Thoracic aorta (tissue), 2 donors: ENCODE measurements at regions not wholly inside any gene's neighbourhood (a gene's known extent, or its start where the extent isn't known, plus 50 kb on each side); places are given as distances from the start of the nearest gene placed in this dataset.
"Not testable (repeated sequence)": the region's sequence is repeated elsewhere in the genome, so short reads cannot be mapped to it uniquely, and the experiment has no call there.

Source experiments
- ATAC-seq: fragments of 150-250 bp; one replicate; pipeline ENCODE4 v1.8.0; 2017; ENCODE audit warnings: low read depth; ENCODE audit not compliant: insufficient number of reproducible peaks, low FRiP score
- DNase-seq: peaks from one replicate; pipeline ENCODE4 v3.0.0-alpha.2; 2020; ENCODE audit warnings: low spot score
- H3K27ac ChIP-seq, 2 donors: fragments of 200-600 bp; sonication (generic); 1 replicate in 1 of 2; 2 replicates in 1 of 2; pipeline ENCODE4 v1.5.1; 2016; ENCODE audit warnings: mild to moderate bottlenecking in 2 of 2, moderate library complexity in 2 of 2
- H3K27me3 ChIP-seq: fragments of 200-600 bp; sonication (generic); replicated peaks from 2 replicates; pipeline ENCODE4 v1.6.0; 2016; ENCODE audit warnings: mild to moderate bottlenecking; ENCODE audit not compliant: insufficient read depth
- H3K36me3 ChIP-seq: fragments of 200-600 bp; sonication (generic); one replicate; pipeline ENCODE4 v1.5.1; 2016
- H3K4me1 ChIP-seq, 2 donors: fragments of 200-600 bp; sonication (generic); 1 replicate in 1 of 2; 2 replicates in 1 of 2; pipeline versions ENCODE4 v1.5.1 to v1.6.0; 2016; ENCODE audit warnings: low read depth in 2 of 2, mild to moderate bottlenecking in 1 of 2; ENCODE audit not compliant: control insufficient read depth in 1 of 2
- H3K4me3 ChIP-seq: fragments of 200-600 bp; sonication (generic); 2 replicates; pipeline ENCODE4 v1.5.1; 2016; ENCODE audit warnings: mild to moderate bottlenecking
- H3K9me3 ChIP-seq: fragments of 200-600 bp; sonication (generic); 2 replicates; pipeline ENCODE4 v1.5.1; 2016

DNA sequence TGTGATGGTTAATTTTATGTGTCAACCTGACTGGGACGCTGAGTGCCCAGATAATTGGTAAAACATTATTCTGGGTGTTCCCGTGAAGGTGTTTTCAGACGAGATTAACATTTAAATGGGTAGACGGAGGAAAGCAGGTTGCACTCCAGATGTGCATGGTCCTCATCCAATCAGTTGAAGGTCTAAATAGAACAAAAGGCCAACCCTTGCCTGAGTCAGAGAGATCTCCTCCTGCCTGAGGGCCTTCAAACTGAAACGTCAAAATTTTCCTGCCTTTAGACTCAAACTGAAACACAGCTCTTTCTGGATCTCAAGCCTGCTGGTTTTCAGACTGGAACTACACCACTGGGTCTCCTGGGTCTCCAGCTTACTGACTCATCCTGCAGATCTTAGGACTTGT, 73.5 kb downstream of the NPIPA8 start:
- not testable (repeated sequence) for DNase-seq, H3K36me3 ChIP-seq, H3K4me1 ChIP-seq, H3K4me3 ChIP-seq, H3K9me3 ChIP-seq, ATAC-seq, H3K27me3 ChIP-seq, H3K27ac ChIP-seq

GRCh38 chr16:18261848-18262247, 74.7 kb downstream of the NPIPA8 start:
- not testable (repeated sequence) for H3K36me3 ChIP-seq, H3K27ac ChIP-seq, H3K27me3 ChIP-seq, H3K4me1 ChIP-seq, H3K4me3 ChIP-seq, H3K9me3 ChIP-seq, DNase-seq, ATAC-seq

- H3K9me3 ChIP-seq, DNase-seq, H3K4me1 ChIP-seq, H3K36me3 ChIP-seq, H3K27ac ChIP-seq, H3K4me3 ChIP-seq, ATAC-seq, H3K27me3 ChIP-seq: not testable (repeated sequence)
These were observed 76.9 kb downstream of the NPIPA8 start for GRCh38 chr16:18259496-18260176.

- not testable (repeated sequence) for DNase-seq, H3K27ac ChIP-seq, H3K4me1 ChIP-seq, H3K36me3 ChIP-seq, H3K4me3 ChIP-seq, H3K27me3 ChIP-seq, ATAC-seq, H3K9me3 ChIP-seq
These were observed 83.6 kb downstream of the NPIPA8 start for GRCh38 chr16:18252943-18253342.

DNA sequence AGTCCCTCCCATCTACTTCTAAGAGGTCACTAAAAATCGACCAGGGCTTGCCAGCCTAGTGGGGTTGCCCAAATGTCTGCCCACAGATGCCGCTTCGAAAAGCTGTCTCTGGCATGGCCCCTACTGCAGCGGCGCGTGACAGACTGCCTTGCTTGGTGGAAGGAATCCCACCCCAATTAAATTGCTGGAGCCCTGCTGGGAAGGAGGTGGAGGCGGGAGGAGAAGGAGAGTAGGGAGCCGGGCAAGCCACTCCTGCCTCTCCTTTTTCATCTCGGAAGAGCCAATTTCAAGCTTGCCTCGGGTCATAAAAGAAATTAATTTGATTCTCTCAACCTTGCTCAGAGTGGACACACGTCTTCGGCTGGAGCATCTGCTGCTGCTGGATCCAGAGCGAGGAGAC, 106.0 kb downstream of the NPIPA8 start:
- DNase-seq, ATAC-seq, H3K27me3 ChIP-seq, H3K36me3 ChIP-seq, H3K27ac ChIP-seq, H3K4me1 ChIP-seq, H3K9me3 ChIP-seq, H3K4me3 ChIP-seq: not testable (repeated sequence)

DNA sequence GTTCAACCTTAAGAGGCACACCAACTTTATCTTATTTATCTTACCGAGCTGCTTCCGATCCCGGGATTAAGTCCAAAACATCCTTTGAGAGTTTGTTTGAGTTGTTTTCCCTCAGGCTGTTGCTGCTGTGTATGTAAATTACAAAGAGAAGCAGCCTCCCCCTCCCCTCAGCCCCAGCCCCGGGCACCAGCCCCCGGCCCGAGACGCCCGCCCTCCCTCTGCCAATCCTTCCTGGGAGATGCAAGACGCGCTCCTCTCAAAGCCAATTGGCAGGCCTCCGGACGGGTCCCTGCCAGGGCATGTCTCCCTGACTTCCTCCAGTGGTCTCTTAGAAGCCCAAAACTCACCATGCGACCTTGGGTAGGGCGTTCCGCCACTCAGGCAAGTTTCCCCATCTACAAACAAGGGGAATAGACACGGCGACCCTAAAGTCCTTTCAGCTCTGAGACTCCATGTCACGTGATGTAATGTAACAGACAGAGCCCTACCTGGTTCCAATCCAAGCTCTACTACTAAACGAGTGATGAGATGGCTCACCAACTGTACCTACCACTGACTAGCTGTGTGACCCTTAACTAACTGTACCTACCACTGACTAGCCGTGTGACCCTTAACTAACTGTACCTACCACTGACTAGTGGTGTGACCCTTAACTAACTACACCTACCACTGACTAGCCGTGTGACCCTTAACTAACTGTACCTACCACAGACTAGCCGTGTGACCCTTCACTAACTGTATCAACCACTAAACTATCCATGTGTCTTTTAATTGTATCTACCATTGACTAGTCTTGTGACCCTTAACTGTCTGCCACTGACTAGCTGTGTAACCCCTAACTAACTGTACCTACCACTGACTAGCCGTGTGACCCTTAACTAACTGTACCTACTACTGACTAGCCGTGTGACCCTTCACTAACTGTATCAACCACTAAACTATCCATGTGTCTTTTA, 114.2 kb downstream of the NPIPA8 start:
- H3K4me3 ChIP-seq, H3K36me3 ChIP-seq, H3K27me3 ChIP-seq, H3K4me1 ChIP-seq, DNase-seq, ATAC-seq, H3K9me3 ChIP-seq, H3K27ac ChIP-seq: not testable (repeated sequence)

GRCh38 chr16:18217741-18218140, 118.8 kb downstream of the NPIPA8 start:
- not testable (repeated sequence) for H3K4me3 ChIP-seq, ATAC-seq, H3K9me3 ChIP-seq, H3K36me3 ChIP-seq, DNase-seq, H3K27ac ChIP-seq, H3K4me1 ChIP-seq, H3K27me3 ChIP-seq

- not testable (repeated sequence) for DNase-seq, H3K9me3 ChIP-seq, H3K36me3 ChIP-seq, H3K4me3 ChIP-seq, H3K4me1 ChIP-seq, H3K27ac ChIP-seq, H3K27me3 ChIP-seq, ATAC-seq
These were observed 119.7 kb downstream of the NPIPA8 start for GRCh38 chr16:18216814-18217213.

DNA sequence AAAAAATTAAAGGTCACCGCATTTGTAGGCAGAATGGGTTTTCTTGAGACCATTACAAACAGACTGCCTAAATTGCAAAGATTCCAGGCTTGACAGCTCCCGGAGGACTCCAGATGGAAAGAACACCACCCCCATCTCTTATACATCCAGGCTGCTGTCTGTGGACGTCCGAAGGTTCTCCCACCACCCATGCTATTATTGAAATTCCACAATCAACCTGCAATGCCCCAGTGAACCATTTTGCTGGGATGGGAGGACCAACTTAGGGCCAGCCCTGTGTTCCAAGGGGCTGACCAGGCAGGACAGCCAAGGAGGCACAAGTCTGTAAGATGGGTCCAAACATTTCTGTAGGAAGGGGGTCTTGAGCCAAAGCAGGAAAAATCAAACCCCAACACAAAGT, 122.7 kb downstream of the NPIPA8 start:
- ATAC-seq, H3K9me3 ChIP-seq: not testable (repeated sequence)

GRCh38 chr16:18211505-18211904, 125.0 kb downstream of the NPIPA8 start:
- not testable (repeated sequence) for H3K4me3 ChIP-seq, H3K27ac ChIP-seq, H3K36me3 ChIP-seq, H3K4me1 ChIP-seq, H3K9me3 ChIP-seq, H3K27me3 ChIP-seq, DNase-seq, ATAC-seq

More for the DNA sequence above, 122.7 kb downstream of the NPIPA8 start:
- not testable (repeated sequence) for H3K27me3 ChIP-seq, H3K36me3 ChIP-seq, DNase-seq, H3K27ac ChIP-seq, H3K4me1 ChIP-seq, H3K4me3 ChIP-seq

DNA sequence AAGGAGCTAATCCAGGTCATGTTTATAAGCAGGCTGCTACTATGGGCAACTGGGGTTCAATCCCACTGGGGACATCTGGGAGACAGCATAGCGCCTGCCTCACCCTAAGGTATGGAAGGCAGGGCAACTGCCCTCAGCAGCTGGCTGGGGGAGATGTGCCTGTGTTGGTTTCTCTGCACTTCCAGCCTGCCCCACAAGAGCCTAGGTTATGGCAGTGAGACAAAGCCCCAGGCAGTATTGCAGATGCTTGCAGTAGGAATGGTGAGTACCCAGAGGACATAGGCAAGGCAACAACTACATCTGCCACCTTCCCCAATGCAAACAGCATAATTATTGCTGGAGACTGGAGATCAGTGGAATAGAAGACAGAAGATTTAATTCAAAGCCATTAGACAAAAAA, 131.8 kb downstream of the NPIPA8 start:
- H3K4me3 ChIP-seq, DNase-seq: not testable (repeated sequence)

DNA sequence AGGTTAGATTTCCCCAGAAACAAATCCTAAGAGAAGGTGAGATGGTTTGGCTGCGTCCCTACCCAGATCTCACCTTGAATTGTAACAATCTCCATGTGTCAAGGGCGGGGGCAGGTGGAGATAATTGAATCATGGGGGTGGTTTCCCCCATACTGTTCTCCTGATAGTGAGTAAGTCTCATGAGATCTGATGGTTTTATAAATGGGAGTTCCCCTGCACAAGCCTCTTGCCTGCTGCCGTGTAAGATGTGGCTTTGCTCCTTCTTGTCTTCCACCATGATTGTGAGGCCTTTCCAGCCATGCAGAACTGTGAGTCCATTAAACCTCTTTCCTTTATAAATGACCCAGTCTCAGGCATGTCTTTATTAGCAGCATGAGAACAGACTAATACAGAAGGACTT, 132.2 kb downstream of the NPIPA8 start:
- not testable (repeated sequence) for DNase-seq, H3K4me3 ChIP-seq, H3K27ac ChIP-seq, ATAC-seq, H3K4me1 ChIP-seq, H3K36me3 ChIP-seq, H3K9me3 ChIP-seq, H3K27me3 ChIP-seq

More for the DNA sequence above, 131.8 kb downstream of the NPIPA8 start:
- not testable (repeated sequence) for H3K36me3 ChIP-seq, H3K4me1 ChIP-seq, H3K27me3 ChIP-seq, H3K27ac ChIP-seq, H3K9me3 ChIP-seq, ATAC-seq
